Neutrophil (primary cell): ENCODE measurements at regions not wholly inside any gene's neighbourhood (a gene's known extent, or its start where the extent isn't known, plus 50 kb on each side); places are given as distances from the start of the nearest gene placed in this dataset.
"Not testable (repeated sequence)": the region's sequence is repeated elsewhere in the genome, so short reads cannot be mapped to it uniquely, and the experiment has no call there.

Experiments
- H3K27ac ChIP-seq: fragments of 200-600 bp; sonication (generic); 2 replicates; pipeline ENCODE4 v1.5.1; 2016; ENCODE audit warnings: mild to moderate bottlenecking, moderate library complexity
- H3K27me3 ChIP-seq: fragments of 200-600 bp; sonication (generic); 2 replicates; pipeline ENCODE4 v1.6.0; 2016; ENCODE audit warnings: mild to moderate bottlenecking
- H3K36me3 ChIP-seq: fragments of 200-600 bp; sonication (generic); 2 replicates; pipeline ENCODE4 v1.5.1; 2017
- H3K4me1 ChIP-seq, 2 experiments: fragments of 200-600 bp in 1 of 2; sonication (generic) in 1 of 2; 1 replicate in 1 of 2; 2 replicates in 1 of 2; pipeline versions ENCODE4 v1.5.1 to v1.6.1; 2013 to 2016; ENCODE audit warnings: low read depth in 1 of 2, low read length in 1 of 2, mild to moderate bottlenecking in 1 of 2, moderate library complexity in 1 of 2; ENCODE audit not compliant: control insufficient read depth in 1 of 2, insufficient read depth in 1 of 2
- H3K4me3 ChIP-seq, 2 experiments: fragments of 200-600 bp in 1 of 2; sonication (generic) in 1 of 2; 1 replicate in 1 of 2; 2 replicates in 1 of 2; pipeline ENCODE4 v1.5.1; 2013 to 2016; ENCODE audit warnings: low read depth in 1 of 2, low read length in 1 of 2, mild to moderate bottlenecking in 1 of 2, moderate library complexity in 1 of 2
- H3K9me3 ChIP-seq: fragments of 200-600 bp; sonication (generic); 2 replicates; pipeline ENCODE4 v1.5.1; 2016
- TF ChIP-seq, protein P1 (sequence below): fragments of 200-600 bp; sonication (generic); IDR thresholded peaks from 2 replicates; pipeline ENCODE4 v1.5.1; 2016; ENCODE audit warnings: antibody characterized with exemption

DNA sequence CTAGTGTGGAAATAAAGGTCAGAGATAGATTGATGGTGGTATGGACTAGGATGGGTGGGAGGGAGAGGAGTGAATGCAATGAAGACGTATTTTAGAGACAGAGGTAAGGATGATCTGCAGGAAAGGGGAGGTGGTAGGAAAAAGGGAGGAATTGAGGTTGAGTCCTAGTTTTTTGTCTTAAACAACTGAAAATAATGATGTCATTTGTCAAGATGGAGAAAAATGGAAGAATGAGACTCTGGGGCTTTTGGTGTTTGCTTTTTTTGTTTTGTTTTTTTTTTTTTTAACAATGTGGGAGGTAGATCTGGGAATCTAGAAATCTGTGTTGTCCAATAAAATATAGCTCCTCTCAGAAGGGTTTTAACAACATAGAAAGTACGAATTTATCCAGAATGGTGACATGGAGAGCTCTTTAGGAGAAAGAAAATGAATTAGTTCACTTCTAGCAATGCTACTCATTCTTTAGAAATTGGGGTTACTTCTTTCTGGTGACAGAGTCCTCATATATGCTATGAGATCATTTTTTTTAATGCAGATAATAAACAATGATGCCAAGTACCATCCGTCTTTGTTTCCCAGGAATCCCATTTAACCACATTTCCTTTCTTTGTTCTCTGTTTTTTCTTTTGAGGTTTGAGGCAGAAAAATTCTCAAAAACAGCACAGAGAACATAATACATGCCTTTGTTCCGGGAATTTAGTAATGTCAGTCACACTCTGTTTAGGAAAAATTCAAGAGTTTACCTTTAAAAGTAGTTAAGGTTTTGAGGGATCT lies 225.3 kb upstream of the COX10 start:
- no peaks in the 10 kb centered on the region for H3K4me1 ChIP-seq
- no peak overlapping the region for H3K4me3 ChIP-seq
- H3K27me3 ChIP-seq, result no peaks in the 10 kb centered on the region
- no peaks in the 10 kb centered on the region for H3K36me3 ChIP-seq
- no peaks in the 10 kb centered on the region for H3K9me3 ChIP-seq
- no peak overlapping the region for H3K27ac ChIP-seq
- TF ChIP-seq, protein P1, sequence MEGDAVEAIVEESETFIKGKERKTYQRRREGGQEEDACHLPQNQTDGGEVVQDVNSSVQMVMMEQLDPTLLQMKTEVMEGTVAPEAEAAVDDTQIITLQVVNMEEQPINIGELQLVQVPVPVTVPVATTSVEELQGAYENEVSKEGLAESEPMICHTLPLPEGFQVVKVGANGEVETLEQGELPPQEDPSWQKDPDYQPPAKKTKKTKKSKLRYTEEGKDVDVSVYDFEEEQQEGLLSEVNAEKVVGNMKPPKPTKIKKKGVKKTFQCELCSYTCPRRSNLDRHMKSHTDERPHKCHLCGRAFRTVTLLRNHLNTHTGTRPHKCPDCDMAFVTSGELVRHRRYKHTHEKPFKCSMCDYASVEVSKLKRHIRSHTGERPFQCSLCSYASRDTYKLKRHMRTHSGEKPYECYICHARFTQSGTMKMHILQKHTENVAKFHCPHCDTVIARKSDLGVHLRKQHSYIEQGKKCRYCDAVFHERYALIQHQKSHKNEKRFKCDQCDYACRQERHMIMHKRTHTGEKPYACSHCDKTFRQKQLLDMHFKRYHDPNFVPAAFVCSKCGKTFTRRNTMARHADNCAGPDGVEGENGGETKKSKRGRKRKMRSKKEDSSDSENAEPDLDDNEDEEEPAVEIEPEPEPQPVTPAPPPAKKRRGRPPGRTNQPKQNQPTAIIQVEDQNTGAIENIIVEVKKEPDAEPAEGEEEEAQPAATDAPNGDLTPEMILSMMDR, result no peak

DNA sequence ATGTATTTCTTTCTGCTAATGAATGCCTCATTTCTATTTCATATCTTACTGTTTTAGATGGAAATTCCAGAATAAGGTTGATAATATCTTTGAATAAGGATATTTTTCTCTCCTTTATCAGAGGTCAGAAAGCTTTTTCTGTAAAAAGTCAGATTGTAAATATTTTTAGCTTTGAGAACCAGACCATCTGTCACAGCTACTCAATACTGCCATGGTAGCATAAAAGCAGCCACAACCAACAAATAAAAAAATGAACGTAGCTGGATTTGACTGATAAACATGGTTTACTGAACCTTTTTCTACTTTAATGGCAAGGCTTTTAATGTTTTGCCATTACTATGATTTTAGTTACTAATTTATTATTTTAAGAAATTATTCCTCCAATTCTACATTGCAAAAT lies 217.4 kb upstream of the COX10 start:
- no peak overlapping the region for H3K4me3 ChIP-seq
- H3K27me3 ChIP-seq, result no peaks in the 10 kb centered on the region
- no peaks in the 10 kb centered on the region for H3K36me3 ChIP-seq
- TF ChIP-seq, protein P1, result no peak
- H3K9me3 ChIP-seq, result no peaks in the 10 kb centered on the region
- H3K4me1 ChIP-seq, result no peaks in the 10 kb centered on the region
- H3K27ac ChIP-seq, result no peak overlapping the region

DNA sequence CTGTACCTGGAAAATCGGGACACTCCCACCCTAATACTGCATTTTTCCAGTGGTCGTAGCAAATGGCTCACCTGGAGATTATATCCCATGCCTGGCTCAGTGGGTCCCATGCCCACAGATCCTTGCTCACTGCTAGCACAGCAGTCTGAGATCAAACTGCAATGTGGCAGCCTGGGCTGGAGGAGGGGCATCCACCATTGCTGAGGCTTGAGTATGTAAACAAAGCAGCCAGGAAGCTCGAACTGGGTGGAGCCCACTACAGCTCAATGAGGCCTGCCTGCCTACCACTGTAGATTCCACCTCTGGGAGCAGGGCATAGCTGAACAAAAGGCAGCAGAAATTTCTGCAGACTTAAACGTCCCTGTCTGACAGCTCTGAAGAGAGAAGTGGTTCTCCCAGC lies 213.6 kb upstream of the COX10 start:
- not testable (repeated sequence) for H3K4me3 ChIP-seq, H3K27me3 ChIP-seq, H3K36me3 ChIP-seq, H3K27ac ChIP-seq, H3K9me3 ChIP-seq, H3K4me1 ChIP-seq

DNA sequence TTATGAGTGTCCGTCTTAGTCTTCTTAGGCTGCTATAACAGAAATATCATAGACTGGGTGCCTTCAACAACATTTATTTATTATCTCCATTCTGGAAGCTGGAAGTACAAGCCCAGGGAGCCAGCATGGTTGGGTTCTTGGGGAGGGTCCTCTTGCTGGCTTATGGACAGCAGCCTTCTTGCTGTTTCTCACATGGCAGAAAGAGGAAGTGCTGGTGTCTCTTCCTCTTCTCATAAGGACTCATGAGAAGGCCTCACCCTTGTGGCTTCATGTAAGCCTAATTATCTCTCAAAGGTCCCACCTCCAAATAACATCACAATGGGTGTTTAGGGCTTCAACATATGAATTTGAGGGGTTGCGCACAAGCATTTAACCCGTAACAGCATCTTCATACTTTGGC lies 207.0 kb upstream of the COX10 start:
- no peak overlapping the region for H3K4me3 ChIP-seq
- no peaks in the 10 kb centered on the region for H3K27me3 ChIP-seq
- no peaks in the 10 kb centered on the region for H3K36me3 ChIP-seq
- TF ChIP-seq, protein P1, result no peak
- H3K27ac ChIP-seq, result no peak overlapping the region
- H3K9me3 ChIP-seq, result no peaks in the 10 kb centered on the region
- no peaks in the 10 kb centered on the region for H3K4me1 ChIP-seq

DNA sequence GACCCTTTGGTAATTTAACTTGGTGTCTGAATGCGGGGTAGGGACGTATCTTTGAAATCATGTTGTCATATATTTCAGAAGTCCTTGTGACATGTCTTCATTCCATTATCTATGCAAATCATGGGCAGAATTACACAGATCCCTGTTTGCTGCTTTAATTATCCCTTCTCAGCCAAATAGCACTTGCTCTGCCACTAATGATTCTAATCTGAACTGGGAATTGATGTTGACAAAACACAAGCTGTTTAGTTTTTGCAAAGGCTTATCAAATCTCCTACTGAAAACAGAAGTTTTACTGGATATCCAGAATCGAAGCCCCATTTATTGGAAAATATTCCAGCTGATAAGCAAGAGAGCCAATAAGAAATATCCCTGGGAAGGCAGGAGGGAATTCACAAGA lies 205.9 kb upstream of the COX10 start:
- Histone ChIP-seq H3K27ac (no peak overlapping the region), H3K4me1 (no peaks in the 10 kb centered on the region), H3K9me3 (no peaks in the 10 kb centered on the region), H3K27me3 (no peaks in the 10 kb centered on the region), H3K4me3 (no peak overlapping the region), H3K36me3 (no peaks in the 10 kb centered on the region)
- TF ChIP-seq, protein P1, result no peak

DNA sequence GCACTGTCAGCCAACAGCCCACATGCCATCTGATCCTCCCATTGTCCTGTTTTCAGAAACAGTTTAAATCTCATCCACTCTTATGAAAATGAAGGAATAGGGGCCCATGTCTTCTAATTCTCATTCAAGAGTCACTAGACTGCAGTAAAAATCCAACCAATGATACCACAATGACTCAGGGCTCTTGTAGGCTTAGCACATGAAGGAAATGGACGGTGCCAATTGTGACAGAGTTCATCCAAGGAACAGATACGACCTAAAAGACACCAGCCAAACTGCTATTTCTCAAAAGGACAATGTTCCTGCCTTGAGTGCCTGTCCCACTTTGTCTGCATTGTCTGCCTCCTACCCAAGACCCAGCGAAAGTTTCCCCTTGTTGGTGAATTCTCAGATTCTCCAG lies 204.8 kb upstream of the COX10 start:
- Histone ChIP-seq H3K4me3 (no peak overlapping the region), H3K36me3 (no peaks in the 10 kb centered on the region), H3K9me3 (no peaks in the 10 kb centered on the region), H3K27ac (no peak overlapping the region), H3K4me1 (no peaks in the 10 kb centered on the region), H3K27me3 (no peaks in the 10 kb centered on the region)
- TF ChIP-seq, protein P1, result no peak
